ENCODE measurements at regions not wholly inside any gene's neighbourhood (a gene's known extent, or its start where the extent isn't known, plus 50 kb on each side); places are given as distances from the start of the nearest gene placed in this dataset.
"Not testable (repeated sequence)": the region's sequence is repeated elsewhere in the genome, so short reads cannot be mapped to it uniquely, and the experiment has no call there.

GRCh38 chr10:128178302-128178958 lies 52.2 kb upstream of the MKI67 start:
- DNase-seq: peak; percentile 41

GRCh38 chr10:128180843-128181242 lies 54.6 kb upstream of the MKI67 start:
- peak; percentile 13 for DNase-seq

GRCh38 chr10:128185627-128186026 lies 59.4 kb upstream of the MKI67 start:
- DNase-seq: no peak

DNA sequence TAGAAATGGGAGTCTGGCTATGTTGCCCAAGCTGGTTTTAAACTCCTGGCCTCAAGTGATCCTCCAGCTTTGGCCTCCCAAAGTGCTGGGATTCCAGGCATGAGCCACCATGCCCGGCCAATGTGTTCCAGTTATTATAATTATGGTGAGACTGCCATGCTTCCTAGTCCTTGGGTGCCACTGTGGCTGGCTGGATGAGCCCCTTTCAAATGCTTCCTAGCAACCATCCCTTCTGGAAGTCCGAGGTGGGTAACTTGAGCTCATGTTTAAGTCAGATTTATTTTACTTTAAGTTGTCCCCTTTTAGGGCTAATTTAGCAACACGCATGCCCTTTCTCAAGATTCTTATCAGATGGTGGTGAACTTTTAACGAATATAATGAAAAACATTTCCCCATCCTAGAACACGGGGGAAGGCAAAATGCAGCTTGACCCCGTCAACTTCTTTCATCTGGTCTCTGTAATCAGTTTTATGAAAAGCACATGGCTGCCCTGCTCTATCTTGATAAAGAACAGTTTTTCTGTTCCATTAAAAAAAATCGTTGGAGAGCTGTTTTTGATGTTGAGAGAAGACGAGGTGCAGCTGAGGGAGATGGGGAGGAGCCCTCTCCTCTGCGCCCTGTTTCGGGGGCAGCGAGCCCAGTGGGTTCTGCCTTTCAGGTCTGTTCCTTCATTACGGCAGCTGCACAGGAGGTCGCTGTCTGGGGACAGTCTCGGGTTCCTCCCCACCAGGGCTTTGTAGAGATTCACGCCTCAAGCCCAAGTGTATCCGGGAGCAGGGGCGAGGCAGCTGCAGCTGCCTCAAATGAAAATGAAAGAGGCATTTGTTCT lies 61.0 kb upstream of the MKI67 start:
- peak; percentile 9 for DNase-seq

DNA sequence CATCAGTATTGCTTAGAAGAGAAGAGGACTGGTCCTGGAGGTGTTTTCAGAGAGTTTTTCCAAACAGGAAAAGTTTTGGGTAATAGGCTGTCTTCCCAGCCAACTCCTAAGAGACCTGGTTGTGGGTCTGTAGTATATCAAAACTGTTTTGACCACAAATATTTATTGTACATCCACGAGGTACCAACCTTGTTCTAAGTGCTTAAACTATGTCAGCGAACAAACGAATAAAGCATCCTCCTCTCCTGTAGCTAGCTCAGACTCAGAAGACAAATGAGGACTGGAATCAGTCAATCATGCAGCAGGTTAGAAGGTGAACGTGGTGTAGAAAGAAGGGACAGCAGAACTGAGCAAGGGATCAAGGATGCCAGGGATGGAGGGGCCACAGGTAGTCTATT lies 61.6 kb upstream of the MKI67 start:
- DNase-seq: no peak

- DNase-seq: no peak
These were observed 63.0 kb upstream of the MKI67 start for GRCh38 chr10:128189176-128189575.

- no peak for DNase-seq
These were observed 65.6 kb upstream of the MKI67 start for GRCh38 chr10:128191847-128192246.

DNA sequence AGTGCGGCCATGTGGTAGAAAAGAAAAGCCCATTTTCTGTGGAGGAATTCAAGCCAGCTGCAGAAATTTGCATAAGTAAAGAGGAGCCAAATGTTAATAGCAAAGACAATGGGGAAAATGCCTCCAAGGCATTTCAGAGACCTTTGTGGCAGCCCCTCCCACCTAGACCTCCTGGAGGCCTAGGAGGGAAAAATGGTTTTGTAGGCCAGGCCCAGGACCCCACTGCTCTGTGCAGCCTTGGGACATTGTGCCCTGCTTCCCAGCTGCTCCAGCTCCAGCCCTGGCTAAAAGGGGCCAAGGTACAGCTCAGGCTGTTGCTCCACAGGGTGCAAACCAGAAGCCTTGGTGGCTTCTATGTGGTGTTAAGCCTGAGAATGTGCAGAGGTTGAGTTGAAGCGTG lies 75.6 kb upstream of the MKI67 start:
- not testable (repeated sequence) for DNase-seq

DNA sequence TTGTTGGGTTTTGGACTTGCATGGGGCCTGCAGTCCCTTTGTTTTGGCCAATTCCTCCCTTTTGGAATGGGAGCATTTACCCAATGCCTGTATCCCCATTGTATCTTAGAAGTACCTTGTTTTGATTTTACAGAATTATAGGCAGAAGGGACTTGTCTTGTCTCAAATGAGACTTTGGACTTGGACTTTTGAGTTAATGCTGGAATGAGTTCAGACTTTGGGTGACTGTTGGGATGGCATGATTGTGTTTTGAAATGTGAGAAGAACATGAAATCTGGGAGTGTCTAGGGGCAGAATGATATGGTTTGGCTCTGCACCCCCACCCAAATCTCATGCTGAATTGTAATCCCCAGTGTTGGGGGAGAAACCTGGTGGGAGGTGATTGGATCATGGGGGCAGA lies 76.8 kb upstream of the MKI67 start:
- no peak for DNase-seq

GRCh38 chr10:128205591-128205990 lies 79.4 kb upstream of the MKI67 start:
- DNase-seq: not testable (repeated sequence)

DNA sequence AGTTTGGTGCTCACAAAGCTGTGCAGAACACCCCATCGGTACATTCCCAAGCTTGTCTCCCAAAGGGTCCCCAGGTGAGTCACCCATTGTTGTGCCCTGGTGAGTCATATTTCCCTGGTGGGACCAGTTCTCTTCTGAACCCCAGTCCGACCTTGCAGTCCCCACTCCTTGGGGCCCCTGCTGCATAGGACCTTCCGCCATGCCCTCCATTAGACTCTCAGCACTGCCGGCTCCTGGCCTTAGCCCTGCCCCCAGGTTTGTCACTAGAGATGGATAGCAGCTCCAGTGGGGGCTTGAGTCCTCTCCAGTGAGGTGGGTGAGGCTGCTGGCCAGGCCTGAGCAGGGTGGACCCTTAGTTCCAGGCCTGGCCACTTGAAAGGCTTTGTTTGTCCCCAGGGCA lies 80.5 kb upstream of the MKI67 start:
- DNase-seq: no peak

DNA sequence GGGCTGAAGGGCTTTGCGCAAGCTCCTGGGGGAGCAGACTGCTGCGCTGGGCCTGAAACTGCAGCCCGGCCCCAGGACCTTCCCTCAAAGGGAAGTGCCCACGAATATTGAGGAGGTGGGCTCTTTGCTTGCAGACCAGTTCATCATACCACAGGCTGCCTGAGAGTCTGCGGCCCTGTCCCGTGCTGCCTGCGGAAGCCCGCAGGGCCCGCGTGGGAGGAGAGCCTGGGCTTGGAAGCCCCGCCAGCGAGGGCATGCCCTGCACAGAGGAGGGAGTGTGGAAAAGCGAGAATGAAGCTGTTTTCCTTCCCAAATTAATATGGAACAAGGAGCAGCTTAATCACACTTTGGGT lies 83.6 kb upstream of the MKI67 start:
- DNase-seq: no peak

GRCh38 chr10:128210215-128211063 lies 84.2 kb upstream of the MKI67 start:
- peak; percentile 75 for DNase-seq

DNA sequence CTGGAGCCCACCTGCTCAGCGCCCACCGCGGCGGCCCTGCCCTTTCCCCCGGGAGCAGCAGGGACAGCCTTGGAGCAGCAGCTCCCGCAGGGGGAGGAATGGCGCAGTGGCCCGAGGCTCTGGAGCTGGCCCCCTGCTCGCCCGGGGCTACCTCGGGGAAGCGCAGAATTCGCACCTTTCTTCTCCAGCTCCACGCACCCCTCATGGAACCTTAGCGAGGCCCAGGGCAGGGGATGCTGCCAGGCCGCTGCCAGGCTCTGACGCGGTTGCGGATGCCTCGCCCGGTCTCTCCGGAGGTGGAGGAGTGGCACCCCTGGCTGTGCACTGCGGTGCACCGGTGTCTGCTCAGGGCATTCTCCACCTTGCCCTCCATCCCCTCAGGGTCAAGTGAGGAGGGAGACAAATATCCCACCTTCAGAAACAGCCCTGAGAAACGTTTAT lies 84.9 kb upstream of the MKI67 start:
- DNase-seq: no peak

GRCh38 chr10:128211953-128212727 lies 85.9 kb upstream of the MKI67 start:
- peak; percentile 84 for DNase-seq

GRCh38 chr10:128213156-128213555 lies 86.9 kb upstream of the MKI67 start:
- no peak for DNase-seq

DNA sequence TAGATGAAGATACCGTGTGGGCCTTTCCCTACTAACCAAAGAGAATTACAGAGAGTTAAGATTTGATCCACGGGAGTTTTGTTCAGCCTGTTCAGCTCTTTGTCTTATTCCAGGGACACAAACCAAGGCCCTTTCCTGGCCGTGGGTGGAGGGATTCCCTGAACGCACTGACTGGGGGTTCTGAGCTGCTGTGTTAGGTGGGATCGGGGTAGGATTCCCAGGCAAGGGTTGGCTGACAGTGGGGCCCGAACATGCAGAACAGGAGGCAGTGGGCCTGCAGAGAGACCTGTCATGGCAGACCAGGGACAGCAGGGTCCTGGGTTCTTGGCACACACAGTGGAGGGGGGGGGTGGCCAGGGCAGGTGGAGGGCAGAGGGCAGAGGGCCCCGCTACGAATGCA lies 89.5 kb upstream of the MKI67 start:
- DNase-seq: no peak

DNA sequence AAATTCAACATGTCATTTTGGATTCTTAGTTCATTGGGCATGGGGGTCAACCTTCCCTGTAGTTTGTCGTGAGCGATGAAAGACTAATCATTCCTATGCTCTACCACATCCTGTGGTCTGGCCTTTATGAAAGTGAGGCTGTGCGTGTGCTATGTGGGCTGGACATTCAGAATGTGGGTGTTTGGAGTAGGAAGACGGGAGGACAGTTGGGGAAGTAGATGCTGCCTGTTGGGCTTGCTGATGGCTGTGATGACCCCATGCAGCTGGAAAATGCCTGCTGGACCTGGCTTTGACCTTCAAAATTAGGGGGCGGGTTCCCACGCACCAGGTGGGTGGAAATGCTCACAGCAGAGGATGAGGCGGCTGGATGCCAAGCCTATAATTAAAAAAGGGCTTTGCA lies 90.9 kb upstream of the MKI67 start:
- no peak for DNase-seq

- DNase-seq: no peak
These were observed 91.9 kb upstream of the MKI67 start for GRCh38 chr10:128218161-128218560.

DNA sequence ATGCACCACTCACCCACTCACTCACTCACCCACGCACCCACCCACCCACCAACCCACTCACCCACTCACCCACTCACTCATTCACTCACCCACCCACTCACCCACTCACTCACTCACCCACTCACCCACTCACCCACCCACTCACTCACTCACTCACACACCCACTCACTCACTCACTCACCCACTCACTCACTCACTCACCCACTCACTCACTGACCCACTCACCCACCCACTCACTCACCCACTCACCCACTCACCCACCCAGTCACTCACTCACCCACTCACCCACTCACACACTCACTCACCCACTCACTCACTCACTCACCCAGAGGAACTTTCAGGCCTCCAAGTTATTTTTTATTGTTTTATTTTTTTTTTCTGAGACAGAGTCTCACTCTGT lies 93.1 kb upstream of the MKI67 start:
- no peak for DNase-seq

- no peak for DNase-seq
These were observed 93.8 kb upstream of the MKI67 start for GRCh38 chr10:128220021-128220420.

GRCh38 chr10:128221117-128221516 lies 94.9 kb upstream of the MKI67 start:
- no peak for DNase-seq

- DNase-seq: no peak
These were observed 95.6 kb upstream of the MKI67 start for GRCh38 chr10:128221807-128222206.
